ENCODE measurements at regions not wholly inside any gene's neighbourhood (a gene's known extent, or its start where the extent isn't known, plus 50 kb on each side); places are given as distances from the start of the nearest gene placed in this dataset.

- POLR2A ChIA-PET: no interaction called here
- Histone ChIP-seq H3K4me1 (ENCODE audit: control insufficient read depth, insufficient read depth, low read length) (no peaks in the 10 kb centered on the region), H3K27ac (ENCODE audit: low read length) (no peak overlapping the region), H3K36me3 (ENCODE audit: control insufficient read depth, insufficient read depth, low read length) (no peaks in the 10 kb centered on the region), H3K9me3 (ENCODE audit: control insufficient read depth, insufficient read depth, low read depth, low read length) (no peaks in the 10 kb centered on the region), H3K27me3 (ENCODE audit: control insufficient read depth, insufficient read depth, low read length) (no peaks in the 10 kb centered on the region), H3K4me3 (ENCODE audit: low read depth in 2 of 2, low read length in 2 of 2) (no peak overlapping the region)
- no TSS peak for BruUV-seq (replicated peaks)
- TF ChIP-seq REST (IDR thresholded peaks at IDR 0.05; ENCODE audit: insufficient read depth in 1 of 2, low read depth in 2 of 2, low read length in 1 of 2) (no peak), POLR2AphosphoS5 (IDR thresholded peaks at IDR 0.05; ENCODE audit: low read depth, low read length) (no peak)
- CTCF ChIA-PET: no interaction called here
- no peak for DNase-seq (ENCODE audit: low read depth, low spot score)
- in situ Hi-C loops (cut with HindIII; ENCODE audit: low pct_unique_long_range_greater_than_20kb, low sequenced_read_pairs) (no loop called here), intact Hi-C loops (cut with micrococcal nuclease; ENCODE audit: unreplicated experiment) (no loop called here)
- ATAC-seq: no peak
Observed at GRCh38 chr20:7136886-7137285, 369.4 kb downstream of the BMP2 start.

- no peak overlapping the region for H3K27ac ChIP-seq (ENCODE audit: low read length)
- no peaks in the 10 kb centered on the region for H3K4me1 ChIP-seq (ENCODE audit: control insufficient read depth, insufficient read depth, low read length)
- TF ChIP-seq TCF7L2 (IDR thresholded peaks at IDR 0.05; ENCODE audit: low read depth, low read length): no peak
- no peak for TF ChIP-seq SIN3A (IDR thresholded peaks at IDR 0.05; ENCODE audit: borderline replicate concordance, insufficient read depth, low read depth, low read length)
- TF ChIP-seq CTCF (IDR thresholded peaks at IDR 0.05): no peak
- no peak for TF ChIP-seq REST (IDR thresholded peaks at IDR 0.05; ENCODE audit: insufficient read depth in 1 of 2, low read depth in 2 of 2, low read length in 1 of 2)
- no peak for TF ChIP-seq POLR2AphosphoS5 (IDR thresholded peaks at IDR 0.05; ENCODE audit: low read depth, low read length)
- H3K9me3 ChIP-seq (ENCODE audit: control insufficient read depth, insufficient read depth, low read depth, low read length): no peaks in the 10 kb centered on the region
- no TSS peak for BruUV-seq (replicated peaks)
- no peak overlapping the region for H3K4me3 ChIP-seq (ENCODE audit: low read depth in 2 of 2, low read length in 2 of 2)
- intact Hi-C loops (cut with micrococcal nuclease; ENCODE audit: unreplicated experiment) (no loop called here), in situ Hi-C loops (cut with HindIII; ENCODE audit: low pct_unique_long_range_greater_than_20kb, low sequenced_read_pairs) (no loop called here)
- DNase-seq (ENCODE audit: low read depth, low spot score): no peak
- no peaks in the 10 kb centered on the region for H3K27me3 ChIP-seq (ENCODE audit: control insufficient read depth, insufficient read depth, low read length)
- no peak for ATAC-seq
- H3K36me3 ChIP-seq (ENCODE audit: control insufficient read depth, insufficient read depth, low read length): no peaks in the 10 kb centered on the region
- ChIA-PET POLR2A (no interaction called here), CTCF (no interaction called here)
Observed at GRCh38 chr20:7137395-7138151, 370.1 kb downstream of the BMP2 start.

Measured in Panc1 (cell line).